ENCODE measurements at regions not wholly inside any gene's neighbourhood (a gene's known extent, or its start where the extent isn't known, plus 50 kb on each side); places are given as distances from the start of the nearest gene placed in this dataset.
A peak's percentile ranks its signal among the peaks of the same experiment; 100 is the strongest.

- no peak for DNase-seq
Measured at GRCh38 chr20:24048024-24048611, 59.5 kb upstream of the GGTLC1 start.

GRCh38 chr20:24046888-24047287, 58.3 kb upstream of the GGTLC1 start:
- DNase-seq, result no peak

- peak; percentile 26 for DNase-seq
Measured at GRCh38 chr20:24045621-24046318, 57.2 kb upstream of the GGTLC1 start.

GRCh38 chr20:24043294-24043693, 54.7 kb upstream of the GGTLC1 start:
- DNase-seq, result no peak

DNA sequence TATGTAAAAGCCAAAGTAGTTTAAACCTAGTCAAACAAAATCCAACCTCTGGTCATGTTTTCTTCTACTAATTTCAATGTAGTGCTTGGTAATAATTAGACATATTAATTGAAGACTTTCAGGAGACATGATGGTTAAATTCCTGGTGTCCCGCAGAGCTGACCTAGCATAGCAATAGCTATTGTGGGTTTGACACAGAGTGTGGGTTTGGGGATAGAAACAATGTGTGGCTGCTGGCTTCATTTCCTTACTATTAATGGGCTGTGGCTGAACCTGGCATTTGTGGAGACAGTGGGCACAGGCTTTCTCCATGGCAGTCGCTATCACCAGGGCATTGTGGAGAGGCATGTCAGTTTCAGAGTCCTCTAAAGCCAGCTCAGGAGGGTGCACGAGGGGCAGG, 54.1 kb upstream of the GGTLC1 start:
- no peak for DNase-seq

DNA sequence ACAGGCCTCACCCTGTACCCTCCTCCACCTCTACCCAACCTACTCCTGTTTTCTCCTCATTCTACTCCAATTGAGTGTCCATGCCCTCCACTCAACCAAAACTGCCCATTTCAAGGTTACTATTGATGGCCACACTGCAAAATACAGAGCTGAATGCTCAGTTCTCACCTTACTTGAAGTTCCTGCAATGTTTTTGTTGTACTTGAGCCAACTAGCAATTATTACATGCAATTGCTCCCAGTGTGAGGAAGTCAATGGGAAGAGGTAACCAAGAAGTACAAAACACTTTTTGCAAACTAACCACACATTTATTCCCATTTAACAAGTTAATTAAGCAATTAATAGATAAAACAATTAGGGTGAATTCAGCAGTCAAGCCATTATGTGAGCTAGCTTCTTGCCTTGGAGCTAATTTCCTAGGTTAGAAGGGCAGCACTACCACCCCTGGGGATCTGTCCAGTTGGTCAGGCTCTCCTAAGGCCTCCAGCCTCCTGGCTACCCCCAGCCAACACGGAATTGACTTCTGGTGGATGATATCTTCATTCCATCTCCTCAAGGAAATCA, 52.4 kb upstream of the GGTLC1 start:
- DNase-seq, result no peak

DNA sequence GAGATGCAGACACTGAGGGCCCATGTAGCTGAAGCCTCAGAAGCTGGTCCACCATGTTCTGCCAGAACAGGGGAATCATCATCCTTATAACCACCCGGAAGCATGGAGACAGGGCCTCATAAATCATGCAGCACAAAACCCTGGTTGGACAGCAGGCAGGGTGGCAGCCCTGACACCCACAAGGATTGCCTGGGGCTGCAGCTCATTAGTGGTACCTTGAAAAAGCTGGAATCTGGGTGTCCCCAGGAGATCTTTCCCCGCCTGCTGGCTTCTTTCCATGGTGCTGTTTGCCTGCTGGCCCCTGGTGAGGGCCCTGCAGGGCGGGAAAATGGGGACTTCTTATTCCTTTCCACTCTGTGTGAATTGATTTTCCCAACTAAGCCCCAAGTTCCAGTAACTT, 50.6 kb upstream of the GGTLC1 start:
- no peak for DNase-seq
